HG03103 (cell line): ENCODE measurements at regions not wholly inside any gene's neighbourhood (a gene's known extent, or its start where the extent isn't known, plus 50 kb on each side); places are given as distances from the start of the nearest gene placed in this dataset.
"Not testable (repeated sequence)": the region's sequence is repeated elsewhere in the genome, so short reads cannot be mapped to it uniquely, and the experiment has no call there.

Experiments
- ATAC-seq: cut with Tn5 transposase; IDR thresholded peaks from one replicate; pipeline ENCODE4 v1.9.1; 2021; ENCODE audit warnings: low read depth; ENCODE audit not compliant: unreplicated experiment

- ATAC-seq = no peak
Observed at GRCh38 chr3:5581743-5582142, 394.2 kb downstream of the EDEM1 start.

- no peak for ATAC-seq
Observed at GRCh38 chr3:5583920-5584319, 396.4 kb downstream of the EDEM1 start.

DNA sequence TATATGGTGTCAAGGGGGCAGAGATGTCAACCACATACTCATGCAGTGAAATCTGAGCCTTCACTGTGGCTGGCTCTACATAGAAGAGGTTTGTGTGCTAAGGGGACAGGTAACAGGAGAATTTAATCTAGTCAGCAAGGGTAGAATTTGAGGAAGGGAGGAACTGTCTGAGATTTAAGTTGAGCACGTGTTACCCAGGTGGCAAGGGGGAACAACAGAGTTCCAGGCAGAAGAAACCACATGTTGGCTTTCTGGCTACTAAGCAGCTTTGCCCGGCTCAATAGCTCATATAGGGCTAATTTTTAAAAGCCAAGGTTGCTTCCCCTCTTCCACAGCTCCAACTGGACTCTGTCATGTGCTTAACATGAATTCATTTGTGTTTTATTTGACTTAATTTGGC is 397.6 kb downstream of the EDEM1 start:
- no peak for ATAC-seq

DNA sequence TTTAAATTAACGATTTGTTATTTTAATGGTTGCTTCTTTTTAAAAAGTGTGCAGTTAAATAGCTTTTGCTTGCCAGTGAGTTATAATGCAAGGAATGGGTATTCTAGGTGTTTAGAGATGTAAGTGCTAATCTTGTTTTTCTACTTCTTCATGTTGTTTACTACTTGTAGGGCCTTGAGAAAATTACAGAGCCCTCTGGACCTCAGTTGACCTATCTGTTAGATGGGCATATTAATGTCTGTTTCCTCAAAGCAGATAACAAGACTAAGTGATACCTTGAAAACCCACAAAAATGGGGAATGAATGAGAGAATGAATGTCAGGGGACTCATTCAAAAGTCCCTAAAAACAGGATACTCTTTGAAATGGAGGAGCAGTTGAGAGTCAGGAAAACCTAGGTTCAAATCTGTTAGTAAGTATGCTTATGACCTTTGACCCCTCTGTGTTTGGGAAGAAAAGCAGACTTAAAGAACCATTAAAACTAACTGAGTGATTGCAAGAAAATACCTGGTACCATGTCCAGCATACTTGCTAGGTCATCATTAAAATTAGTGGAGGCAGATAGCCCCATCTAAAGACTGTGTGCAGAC is 419.5 kb downstream of the EDEM1 start:
- peak; percentile 11 for ATAC-seq

GRCh38 chr3:5607581-5607980 is 420.1 kb downstream of the EDEM1 start:
- ATAC-seq = peak; percentile 57

- not testable (repeated sequence) for ATAC-seq
Observed at GRCh38 chr3:5608971-5609370, 421.5 kb downstream of the EDEM1 start.

- no peak for ATAC-seq
Observed at GRCh38 chr3:5613599-5613998, 426.1 kb downstream of the EDEM1 start.

DNA sequence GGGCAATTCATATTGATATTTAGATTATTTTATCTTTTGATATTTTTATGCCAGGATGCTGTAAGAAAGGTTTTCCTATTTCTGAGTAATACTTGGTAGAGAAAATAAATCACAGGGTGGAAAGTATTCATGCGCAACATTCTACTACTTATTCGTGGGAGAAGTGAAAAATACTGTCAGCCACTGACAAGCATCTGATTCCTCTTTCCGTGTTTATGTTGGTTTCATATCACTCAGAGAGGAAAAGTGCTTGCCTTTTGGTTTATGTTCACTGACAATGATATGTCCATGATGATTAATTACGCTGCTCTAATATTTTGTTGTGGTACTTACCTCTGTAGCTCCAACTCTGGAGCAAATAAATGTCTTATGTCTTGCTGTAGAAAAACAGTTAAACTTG is 429.4 kb downstream of the EDEM1 start:
- ATAC-seq = no peak

DNA sequence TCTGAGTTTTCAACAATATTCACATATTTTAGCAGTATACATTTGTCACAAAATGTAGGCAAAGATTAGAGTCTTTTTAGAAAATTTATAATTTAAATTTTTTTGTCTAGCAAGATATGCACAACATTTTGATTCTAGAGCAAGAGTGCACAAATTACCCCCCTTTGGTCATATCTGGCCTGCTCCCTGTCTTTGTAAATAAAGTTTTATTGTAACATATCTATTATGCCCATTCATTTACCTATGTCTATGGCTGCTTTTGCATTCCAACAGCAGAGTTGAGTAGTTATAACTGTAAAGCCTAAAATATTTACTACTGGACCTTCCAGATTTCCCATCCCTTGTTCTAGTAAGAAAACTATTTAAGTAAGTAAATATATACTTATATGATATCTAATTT is 430.7 kb downstream of the EDEM1 start:
- ATAC-seq = no peak

GRCh38 chr3:5630406-5630805 is 442.9 kb downstream of the EDEM1 start:
- ATAC-seq = no peak

DNA sequence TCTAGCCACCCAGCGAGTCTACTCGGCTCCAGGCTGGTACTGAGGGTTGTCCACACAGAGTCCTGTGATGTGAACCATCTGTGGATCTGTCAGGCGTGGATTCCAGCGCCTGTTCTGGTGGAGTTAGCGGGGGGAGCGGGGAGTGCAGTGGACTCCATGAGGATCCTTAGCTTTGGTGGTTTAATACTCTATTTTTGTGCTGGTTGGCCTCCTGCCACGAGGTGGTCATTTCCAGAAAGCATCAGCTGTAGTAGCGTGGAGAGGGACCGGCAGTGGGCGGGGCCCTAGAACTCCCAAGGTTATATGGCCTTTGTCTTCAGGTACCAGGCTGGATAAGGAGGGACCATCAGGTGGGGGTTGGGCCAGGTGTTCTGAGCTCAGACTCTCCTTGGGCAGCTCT is 446.5 kb downstream of the EDEM1 start:
- no peak for ATAC-seq

DNA sequence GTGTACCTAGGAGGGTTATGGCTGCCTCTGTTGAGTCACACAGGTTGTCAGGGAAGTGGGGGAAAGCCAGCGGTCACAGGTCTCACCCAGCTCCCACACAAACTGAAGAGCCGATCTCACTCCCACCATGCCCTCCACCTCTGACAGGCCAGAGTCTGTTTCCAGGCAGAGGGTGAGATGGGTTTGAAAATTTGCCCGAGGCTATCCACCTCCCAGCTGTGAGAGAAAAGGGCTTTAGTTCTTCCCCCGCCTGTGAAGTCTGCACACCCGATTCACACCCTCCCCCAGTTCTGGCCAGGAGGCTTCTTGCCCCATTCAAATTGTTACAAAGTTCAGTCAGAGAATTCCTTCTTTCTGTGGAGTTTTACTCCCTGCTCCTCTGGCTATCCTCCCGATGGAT is 446.9 kb downstream of the EDEM1 start:
- ATAC-seq = no peak

DNA sequence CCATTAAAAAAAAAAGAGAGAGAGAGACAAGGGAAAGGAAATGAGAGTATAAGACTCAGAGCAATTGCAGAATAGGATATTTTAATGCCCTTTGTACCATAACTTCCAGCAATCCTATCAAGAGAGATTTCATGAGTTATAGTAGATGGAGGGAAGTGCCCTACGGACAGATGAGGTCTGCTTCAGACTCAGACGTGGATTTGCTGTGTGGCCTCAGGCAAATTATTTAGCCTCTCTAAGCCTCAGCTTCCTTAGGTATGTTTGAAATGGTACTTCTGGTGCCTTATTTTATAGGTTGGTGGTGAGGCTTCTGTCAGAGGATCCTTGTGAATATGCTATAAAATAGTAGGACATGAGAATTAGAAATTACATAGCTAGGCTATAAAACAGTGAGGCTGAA is 448.2 kb downstream of the EDEM1 start:
- ATAC-seq = no peak

DNA sequence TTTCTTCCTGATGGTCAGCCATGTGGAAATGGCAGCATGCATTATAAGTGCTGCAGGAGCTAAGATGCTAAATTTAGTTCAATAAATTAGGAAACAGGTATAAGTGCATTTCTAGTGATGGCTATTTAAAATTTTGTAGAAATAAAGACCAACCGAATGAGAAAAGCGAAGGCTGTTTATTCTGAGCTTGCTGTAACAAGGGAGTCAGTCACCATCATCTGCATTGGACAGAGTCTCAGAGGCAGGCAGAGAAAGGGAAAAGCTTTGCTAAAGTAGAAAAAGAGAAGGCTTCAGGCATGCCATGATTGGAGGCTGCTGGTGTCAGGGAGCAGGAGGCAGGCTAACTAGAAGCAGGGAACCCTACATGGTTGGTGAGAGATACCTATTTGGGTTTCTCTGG is 451.0 kb downstream of the EDEM1 start:
- ATAC-seq = no peak

GRCh38 chr3:5644773-5645670 is 457.5 kb downstream of the EDEM1 start:
- ATAC-seq = no peak

DNA sequence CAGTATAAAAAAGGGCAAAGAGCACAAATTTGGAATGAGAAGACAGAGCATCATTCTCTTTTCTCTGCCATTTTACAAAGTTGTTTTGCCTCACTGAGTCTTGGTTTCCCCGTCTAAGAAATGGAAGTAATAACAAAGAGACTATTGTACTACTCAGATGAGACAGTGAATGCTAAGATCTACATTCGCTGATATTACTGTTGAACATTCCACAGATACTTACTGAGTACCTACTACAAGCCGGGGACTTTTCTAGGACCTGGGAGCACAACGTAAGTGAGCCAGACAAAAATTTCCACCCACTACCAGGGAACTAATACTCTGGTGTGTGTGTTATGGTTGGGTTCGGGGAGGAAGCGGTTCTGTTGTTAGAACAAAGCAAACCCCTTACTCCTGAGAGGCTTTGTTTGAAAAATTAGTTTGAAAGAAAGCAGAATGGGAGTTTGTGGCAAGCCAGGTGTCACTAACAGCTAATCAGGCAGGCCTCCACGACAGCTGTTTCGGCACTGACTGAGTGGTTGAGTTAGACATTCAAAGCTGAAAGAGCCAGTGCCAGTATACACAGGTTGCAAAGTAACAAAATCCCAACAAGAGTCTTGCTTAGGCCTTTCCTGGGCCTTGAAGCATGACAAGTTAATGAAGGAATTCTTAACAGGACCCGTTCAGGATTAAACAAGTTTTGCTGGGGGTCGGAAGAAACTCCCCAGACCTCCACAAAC is 458.3 kb downstream of the EDEM1 start:
- ATAC-seq = no peak

DNA sequence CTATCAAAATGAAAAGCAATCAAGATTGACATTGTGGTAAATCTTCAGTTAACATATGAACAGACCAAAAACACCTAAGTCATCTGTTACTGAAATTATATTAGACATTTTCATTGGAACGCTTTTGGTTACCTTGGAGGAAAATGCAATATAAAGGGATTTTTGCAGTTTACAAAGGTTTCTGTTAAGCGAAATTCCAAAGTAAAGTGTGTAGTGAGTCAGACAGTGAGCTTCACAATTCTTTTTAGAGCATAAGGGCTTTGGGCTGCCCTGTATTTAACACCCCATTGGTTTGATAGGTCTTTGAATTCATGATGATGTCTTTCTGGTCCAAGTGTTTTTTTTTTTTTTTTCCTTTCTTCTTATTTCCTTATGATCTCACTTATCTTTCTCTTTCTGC is 462.8 kb downstream of the EDEM1 start:
- ATAC-seq = no peak

- no peak for ATAC-seq
Observed at GRCh38 chr3:5651351-5651750, 463.8 kb downstream of the EDEM1 start.

DNA sequence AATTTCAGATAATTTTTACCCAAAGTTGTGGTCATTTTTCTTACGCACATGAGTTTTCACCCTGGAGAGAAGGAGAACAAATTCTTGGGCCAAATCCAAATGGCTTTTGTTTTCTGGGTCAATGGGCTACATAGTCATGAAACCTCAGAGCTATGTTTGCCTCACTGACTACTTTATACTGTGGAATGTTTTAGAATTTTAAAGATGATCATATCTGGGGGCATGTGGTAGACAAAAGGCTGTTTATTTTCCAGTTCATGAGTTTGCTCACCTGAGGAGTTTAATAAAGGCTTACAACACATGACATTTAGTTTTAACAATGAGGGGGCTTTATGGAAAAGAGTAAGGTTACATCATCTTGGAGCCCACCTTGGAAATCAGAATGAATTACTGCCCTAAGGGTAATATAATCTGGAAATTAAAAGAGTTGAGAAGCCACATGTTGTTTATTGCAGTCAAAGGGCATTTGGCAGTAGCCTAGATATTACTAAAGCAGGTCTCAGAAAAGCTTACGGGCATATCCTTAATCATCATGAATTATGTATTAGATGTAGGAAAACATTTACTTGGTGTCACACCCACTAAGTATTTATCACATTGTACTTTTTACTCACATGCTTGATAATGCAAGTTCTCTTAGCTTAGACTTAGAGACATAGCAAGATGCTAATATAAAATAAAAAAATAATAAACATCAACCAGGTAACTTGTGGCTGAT is 466.1 kb downstream of the EDEM1 start:
- ATAC-seq = no peak

DNA sequence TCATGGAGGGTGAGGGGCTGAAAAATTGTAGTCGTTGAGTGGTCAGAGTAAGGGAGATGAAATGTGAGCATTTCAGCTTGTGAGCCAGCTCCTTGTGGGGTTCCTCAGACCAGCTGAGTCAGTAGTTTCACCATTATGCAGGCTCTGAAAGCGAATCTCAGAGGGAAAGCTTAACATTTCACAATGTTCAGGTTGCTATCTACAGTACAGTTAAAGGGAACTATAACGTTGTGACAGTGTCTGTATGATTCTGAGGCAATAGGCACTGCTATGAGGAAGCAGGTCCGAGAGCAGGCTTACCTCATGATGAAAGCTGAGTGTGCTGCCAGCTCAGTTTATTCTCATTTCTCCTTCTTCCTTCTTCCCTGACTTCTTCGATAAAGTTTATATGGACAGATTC is 469.6 kb downstream of the EDEM1 start:
- no peak for ATAC-seq

DNA sequence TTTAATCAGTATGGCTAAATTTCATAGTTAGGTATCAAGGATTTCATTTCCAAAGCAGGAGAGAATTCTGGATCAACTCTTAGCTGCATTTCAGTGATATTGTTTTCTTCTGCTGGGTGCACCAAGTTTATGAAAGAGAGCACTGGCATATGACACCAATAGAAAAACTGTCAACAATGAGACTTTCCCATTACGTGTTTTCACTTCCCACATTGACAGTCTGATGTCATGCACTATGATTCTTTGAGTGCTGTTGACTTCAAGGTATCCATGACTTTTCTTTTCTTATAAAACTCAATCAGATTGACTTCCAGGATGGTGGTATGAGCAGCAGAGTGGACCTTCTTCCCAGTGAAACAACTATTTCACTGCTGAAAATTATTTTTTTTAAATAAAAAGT is 476.1 kb downstream of the EDEM1 start:
- ATAC-seq = no peak
